ENCODE measurements at regions not wholly inside any gene's neighbourhood (a gene's known extent, or its start where the extent isn't known, plus 50 kb on each side); places are given as distances from the start of the nearest gene placed in this dataset.

DNA sequence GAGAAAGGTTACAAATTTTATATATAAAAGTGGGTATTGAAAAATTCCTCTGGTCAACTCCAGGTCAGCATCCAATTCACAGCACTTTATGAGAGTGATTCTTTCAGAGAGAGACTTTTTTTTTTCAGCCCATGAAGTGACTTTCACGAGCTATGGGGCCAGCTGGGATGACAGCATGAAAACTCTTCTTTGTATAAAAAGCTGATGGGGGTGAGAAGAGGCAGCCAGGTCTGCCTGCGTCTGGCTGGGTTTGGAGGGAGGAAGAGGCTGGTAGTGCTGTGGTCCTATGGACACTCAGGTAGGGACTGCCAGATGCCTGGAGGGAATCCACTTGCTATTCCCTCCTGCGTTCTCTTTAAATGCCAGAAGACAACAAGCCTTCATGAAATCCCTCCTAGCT is 250.6 kb downstream of the UTP18 start:
- TF ChIP-seq POLR2AphosphoS5 (IDR thresholded peaks at IDR 0.05; ENCODE audit: insufficient read depth in 1 of 2, low read depth in 1 of 2) = no peak
- no peak for TF ChIP-seq POLR2A (IDR thresholded peaks at IDR 0.05)
- TF ChIP-seq, protein P1, sequence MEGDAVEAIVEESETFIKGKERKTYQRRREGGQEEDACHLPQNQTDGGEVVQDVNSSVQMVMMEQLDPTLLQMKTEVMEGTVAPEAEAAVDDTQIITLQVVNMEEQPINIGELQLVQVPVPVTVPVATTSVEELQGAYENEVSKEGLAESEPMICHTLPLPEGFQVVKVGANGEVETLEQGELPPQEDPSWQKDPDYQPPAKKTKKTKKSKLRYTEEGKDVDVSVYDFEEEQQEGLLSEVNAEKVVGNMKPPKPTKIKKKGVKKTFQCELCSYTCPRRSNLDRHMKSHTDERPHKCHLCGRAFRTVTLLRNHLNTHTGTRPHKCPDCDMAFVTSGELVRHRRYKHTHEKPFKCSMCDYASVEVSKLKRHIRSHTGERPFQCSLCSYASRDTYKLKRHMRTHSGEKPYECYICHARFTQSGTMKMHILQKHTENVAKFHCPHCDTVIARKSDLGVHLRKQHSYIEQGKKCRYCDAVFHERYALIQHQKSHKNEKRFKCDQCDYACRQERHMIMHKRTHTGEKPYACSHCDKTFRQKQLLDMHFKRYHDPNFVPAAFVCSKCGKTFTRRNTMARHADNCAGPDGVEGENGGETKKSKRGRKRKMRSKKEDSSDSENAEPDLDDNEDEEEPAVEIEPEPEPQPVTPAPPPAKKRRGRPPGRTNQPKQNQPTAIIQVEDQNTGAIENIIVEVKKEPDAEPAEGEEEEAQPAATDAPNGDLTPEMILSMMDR (IDR thresholded peaks at IDR 0.05) = no peak
